GM23248 (cell line): ENCODE measurements at regions not wholly inside any gene's neighbourhood (a gene's known extent, or its start where the extent isn't known, plus 50 kb on each side); places are given as distances from the start of the nearest gene placed in this dataset.

ENCODE experiments used
- DNase-seq: peaks from one replicate; pipeline ENCODE4 v3.0.0-alpha.2; 2015
- H2AFZ ChIP-seq: fragments of 200-600 bp; sonication (generic); 2 replicates; pipeline ENCODE4 v1.6.1; 2016; ENCODE audit warnings: antibody characterized with exemption
- H3F3A ChIP-seq: fragments of 200-600 bp; sonication (generic); 2 replicates; pipeline ENCODE4 v1.6.1; 2016; ENCODE audit warnings: mild to moderate bottlenecking, antibody characterized with exemption, mixed run types; ENCODE audit not compliant: insufficient read depth
- H3K27ac ChIP-seq: fragments of 200-600 bp; sonication (generic); 2 replicates; pipeline ENCODE4 v1.5.1; 2016; ENCODE audit warnings: mild to moderate bottlenecking
- H3K27me3 ChIP-seq: fragments of 200-600 bp; sonication (generic); replicated peaks from 2 replicates; pipeline ENCODE4 v1.6.1; 2016; ENCODE audit warnings: mild to moderate bottlenecking; ENCODE audit not compliant: insufficient read depth
- H3K36me3 ChIP-seq: fragments of 200-600 bp; sonication (generic); 2 replicates; pipeline ENCODE4 v1.6.1; 2016; ENCODE audit warnings: low read depth, mild to moderate bottlenecking
- H3K4me1 ChIP-seq: fragments of 200-600 bp; sonication (generic); 2 replicates; pipeline ENCODE4 v1.6.1; 2016; ENCODE audit warnings: mild to moderate bottlenecking; ENCODE audit not compliant: insufficient read depth
- H3K4me2 ChIP-seq: fragments of 200-600 bp; sonication (generic); one replicate; pipeline ENCODE4 v1.6.1; 2016; ENCODE audit warnings: mild to moderate bottlenecking; ENCODE audit not compliant: unreplicated experiment
- H3K4me3 ChIP-seq: fragments of 200-600 bp; sonication (generic); 2 replicates; pipeline ENCODE4 v1.5.1; 2016; ENCODE audit warnings: mild to moderate bottlenecking
- H3K79me2 ChIP-seq: fragments of 200-600 bp; sonication (generic); 2 replicates; pipeline ENCODE4 v1.6.1; 2016; ENCODE audit warnings: mild to moderate bottlenecking; ENCODE audit not compliant: insufficient read depth
- H3K9ac ChIP-seq: fragments of 200-600 bp; sonication (generic); 2 replicates; pipeline ENCODE4 v1.6.1; 2016; ENCODE audit warnings: mild to moderate bottlenecking
- H3K9me2 ChIP-seq: fragments of 200-600 bp; sonication (generic); 2 replicates; pipeline ENCODE4 v1.6.1; 2016; ENCODE audit warnings: mixed run types, mild to moderate bottlenecking, moderate library complexity; ENCODE audit not compliant: insufficient read depth
- H3K9me3 ChIP-seq: fragments of 200-600 bp; sonication (generic); one replicate; pipeline ENCODE4 v1.6.1; 2017; ENCODE audit warnings: low read depth
- H4K20me1 ChIP-seq: fragments of 200-600 bp; sonication (generic); 2 replicates; pipeline ENCODE4 v1.6.0; 2016; ENCODE audit not compliant: insufficient read depth
- EZH2 ChIP-seq: fragments of 200-600 bp; sonication (generic); IDR thresholded peaks from 2 replicates; pipeline ENCODE4 v1.6.1; 2018; ENCODE audit warnings: antibody characterized with exemption, mild to moderate bottlenecking; ENCODE audit not compliant: insufficient read depth, poor library complexity, severe bottlenecking
- EZH2phosphoT487 ChIP-seq: fragments of 200-600 bp; sonication (generic); IDR thresholded peaks from 2 replicates; pipeline ENCODE4 v1.6.1; 2018; ENCODE audit warnings: antibody characterized with exemption, moderate library complexity, mild to moderate bottlenecking, low read depth; ENCODE audit not compliant: insufficient read depth
- WGBS, 2 experiments: methylation state at CpG; one replicate each; pipeline ENCODE4 v1.1.6; 2015 to 2017; ENCODE audit warnings: low lambda C conversion rate in 2 of 2, low coverage in 1 of 2; ENCODE audit errors: missing lambda C conversion rate in 2 of 2; 5-methylcytosine and 5-hydroxymethylcytosine counted together
- in situ Hi-C: fragments of 300-500 bp; cut with MboI; formaldehyde crosslinking; loops from 2 replicates; pipeline ENCODE4 v1.15.0; 2020

GRCh38 chr7:118839515-118839914 lies 615.0 kb downstream of the ANKRD7 start:
- 16 to 23% methylated on average over 4 of the region's 4 CpGs for WGBS, 2 experiments

DNA sequence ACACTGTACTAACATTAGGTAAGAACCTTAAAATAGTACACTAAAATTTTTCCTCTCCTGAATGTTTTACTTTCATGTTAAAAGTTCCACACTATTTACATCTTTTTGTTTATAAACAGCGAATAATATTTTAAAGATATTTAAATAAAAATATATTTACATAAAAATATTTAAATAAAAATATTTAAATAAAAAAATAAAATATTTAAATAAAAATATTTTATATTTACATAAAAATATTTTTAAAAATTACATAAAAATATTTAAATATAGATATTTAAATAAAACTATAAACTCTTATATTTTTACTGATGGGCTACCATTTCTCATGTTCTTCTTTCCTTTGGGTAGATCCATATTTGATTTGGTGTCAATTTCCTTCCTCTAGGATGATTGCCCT lies 619.0 kb downstream of the ANKRD7 start:
- Histone ChIP-seq H3K4me1 (no peaks in the 10 kb centered on the region), H3K9ac (no peak overlapping the region), H3K9me2 (no peaks in the 10 kb centered on the region), H3F3A (no peaks in the 10 kb centered on the region), H3K27me3 (no peaks in the 10 kb centered on the region), H3K9me3 (no peaks in the 10 kb centered on the region), H3K4me3 (no peak overlapping the region), H3K79me2 (no peaks in the 10 kb centered on the region), H3K27ac (no peak overlapping the region), H2AFZ (no peak overlapping the region), H4K20me1 (no peaks in the 10 kb centered on the region), H3K4me2 (no peak overlapping the region), H3K36me3 (no peaks in the 10 kb centered on the region)
- WGBS, 2 experiments: 12 to 25% methylated on average over 1 of the region's 1 CpG
- DNase-seq: no peak
- in situ Hi-C loops: no loop called here
- TF ChIP-seq EZH2: no peak
- no peak for TF ChIP-seq EZH2phosphoT487

More at GRCh38 chr7:118839515-118839914, 615.0 kb downstream of the ANKRD7 start:
- in situ Hi-C loops: no loop called here
- Histone ChIP-seq H3F3A (no peaks in the 10 kb centered on the region), H4K20me1 (no peaks in the 10 kb centered on the region), H3K36me3 (no peaks in the 10 kb centered on the region), H3K4me2 (no peak overlapping the region), H2AFZ (no peak overlapping the region), H3K79me2 (no peaks in the 10 kb centered on the region), H3K27ac (no peak overlapping the region), H3K4me3 (no peak overlapping the region), H3K9me2 (no peaks in the 10 kb centered on the region), H3K4me1 (no peaks in the 10 kb centered on the region), H3K9ac (no peak overlapping the region), H3K27me3 (no peaks in the 10 kb centered on the region), H3K9me3 (no peaks in the 10 kb centered on the region)
- TF ChIP-seq EZH2phosphoT487: no peak
- no peak for TF ChIP-seq EZH2
- DNase-seq: no peak

GRCh38 chr7:118844748-118845147 lies 620.2 kb downstream of the ANKRD7 start:
- Histone ChIP-seq H3K79me2 (no peaks in the 10 kb centered on the region), H3K36me3 (no peaks in the 10 kb centered on the region), H3K27ac (no peak overlapping the region), H2AFZ (no peak overlapping the region), H3F3A (no peaks in the 10 kb centered on the region), H3K4me3 (no peak overlapping the region), H4K20me1 (no peaks in the 10 kb centered on the region), H3K9me3 (no peaks in the 10 kb centered on the region), H3K27me3 (no peaks in the 10 kb centered on the region), H3K4me1 (no peaks in the 10 kb centered on the region), H3K9me2 (no peaks in the 10 kb centered on the region), H3K4me2 (no peak overlapping the region), H3K9ac (no peak overlapping the region)
- TF ChIP-seq EZH2: no peak
- no peak for TF ChIP-seq EZH2phosphoT487
- 5 to 15% methylated on average over 3 of the region's 3 CpGs for WGBS, 2 experiments
- in situ Hi-C loops: no loop called here
- no peak for DNase-seq

DNA sequence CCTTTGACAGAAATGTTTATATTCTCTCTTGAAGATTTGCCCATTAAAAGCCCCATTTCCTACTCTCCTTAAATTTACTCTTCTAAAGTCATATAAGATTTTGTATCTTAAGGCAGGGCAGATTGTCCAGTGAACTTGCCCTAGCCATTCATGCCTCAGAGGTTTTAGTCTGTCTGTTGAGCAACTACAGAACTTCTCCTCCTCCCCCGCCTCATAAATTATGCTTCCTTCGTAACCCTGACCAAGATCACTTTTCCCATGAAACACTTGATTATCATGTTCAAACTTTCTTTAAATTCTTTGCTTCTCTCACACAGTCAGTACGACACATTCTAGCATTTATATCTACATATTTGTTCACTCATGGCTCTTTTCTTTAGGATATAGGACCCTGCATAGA lies 621.3 kb downstream of the ANKRD7 start:
- Histone ChIP-seq H4K20me1 (no peaks in the 10 kb centered on the region), H3K9ac (no peak overlapping the region), H3K36me3 (no peaks in the 10 kb centered on the region), H3K79me2 (no peaks in the 10 kb centered on the region), H3K4me2 (no peak overlapping the region), H3K4me1 (no peaks in the 10 kb centered on the region), H3F3A (no peaks in the 10 kb centered on the region), H3K9me2 (no peaks in the 10 kb centered on the region), H3K4me3 (no peak overlapping the region), H2AFZ (no peak overlapping the region), H3K9me3 (no peaks in the 10 kb centered on the region), H3K27me3 (no peaks in the 10 kb centered on the region), H3K27ac (no peak overlapping the region)
- in situ Hi-C loops: no loop called here
- 28 to 33% methylated on average over 3 of the region's 3 CpGs for WGBS, 2 experiments
- no peak for DNase-seq
- TF ChIP-seq EZH2 (no peak), EZH2phosphoT487 (no peak)

- in situ Hi-C loops: no loop called here
These were observed 622.5 kb downstream of the ANKRD7 start for GRCh38 chr7:118846977-118847376.

More at GRCh38 chr7:118846977-118847376, 622.5 kb downstream of the ANKRD7 start:
- Histone ChIP-seq H3K27ac (no peak overlapping the region), H2AFZ (no peak overlapping the region), H3K4me1 (no peaks in the 10 kb centered on the region), H3K9ac (no peak overlapping the region), H3K9me3 (no peaks in the 10 kb centered on the region), H3K4me2 (no peak overlapping the region), H3K36me3 (no peaks in the 10 kb centered on the region), H3K9me2 (no peaks in the 10 kb centered on the region), H3K4me3 (no peak overlapping the region), H3F3A (no peaks in the 10 kb centered on the region), H4K20me1 (no peaks in the 10 kb centered on the region), H3K79me2 (no peaks in the 10 kb centered on the region), H3K27me3 (no peaks in the 10 kb centered on the region)
- TF ChIP-seq EZH2phosphoT487: no peak
- no peak for TF ChIP-seq EZH2
- no peak for DNase-seq
